Esophagus muscularis mucosa (tissue), 3 donors: ENCODE measurements at regions not wholly inside any gene's neighbourhood (a gene's known extent, or its start where the extent isn't known, plus 50 kb on each side); places are given as distances from the start of the nearest gene placed in this dataset.

ENCODE experiments used
- POLR2A ChIP-seq: fragments of 450-650 bp; IDR thresholded peaks from one replicate; pipeline ENCODE4 v1.6.1; 2017; ENCODE audit warnings: antibody characterized with exemption, moderate library complexity, mild to moderate bottlenecking, low read depth
- POLR2AphosphoS5 ChIP-seq, 2 donors: sonication (generic); formaldehyde crosslinking; IDR thresholded peaks; one replicate each; pipeline ENCODE4 v1.6.1; 2017; ENCODE audit warnings: antibody characterized with exemption in 2 of 2
- TF ChIP-seq, protein P1 (sequence below), 3 experiments: fragments of 200-600 bp in 2 of 3; fragments of 450-650 bp in 1 of 3; sonication (generic) in 2 of 3; IDR thresholded peaks; one replicate each; pipeline ENCODE4 v1.5.1; 2017 to 2019; ENCODE audit warnings: antibody characterized with exemption in 3 of 3, mild to moderate bottlenecking in 2 of 3, moderate library complexity in 1 of 3

DNA sequence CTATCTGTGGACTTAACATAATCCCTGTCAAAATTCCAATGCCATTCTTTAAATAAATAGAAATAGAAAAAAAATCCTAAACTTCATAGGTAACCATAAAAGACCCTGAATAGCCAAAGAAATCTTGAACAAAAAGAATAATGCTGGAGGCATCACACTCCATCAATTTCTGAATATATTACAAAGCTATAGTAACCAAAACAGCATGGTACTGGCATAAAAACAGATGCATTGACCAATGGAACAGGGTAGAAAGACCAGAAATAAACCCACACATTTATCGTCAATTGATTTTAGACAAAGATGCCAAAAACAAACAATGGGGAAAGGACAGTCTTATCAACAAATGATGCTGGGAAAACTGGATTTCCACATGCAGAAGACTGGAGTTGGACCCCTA, 205.7 kb downstream of the VAPA start:
- TF ChIP-seq, protein P1, sequence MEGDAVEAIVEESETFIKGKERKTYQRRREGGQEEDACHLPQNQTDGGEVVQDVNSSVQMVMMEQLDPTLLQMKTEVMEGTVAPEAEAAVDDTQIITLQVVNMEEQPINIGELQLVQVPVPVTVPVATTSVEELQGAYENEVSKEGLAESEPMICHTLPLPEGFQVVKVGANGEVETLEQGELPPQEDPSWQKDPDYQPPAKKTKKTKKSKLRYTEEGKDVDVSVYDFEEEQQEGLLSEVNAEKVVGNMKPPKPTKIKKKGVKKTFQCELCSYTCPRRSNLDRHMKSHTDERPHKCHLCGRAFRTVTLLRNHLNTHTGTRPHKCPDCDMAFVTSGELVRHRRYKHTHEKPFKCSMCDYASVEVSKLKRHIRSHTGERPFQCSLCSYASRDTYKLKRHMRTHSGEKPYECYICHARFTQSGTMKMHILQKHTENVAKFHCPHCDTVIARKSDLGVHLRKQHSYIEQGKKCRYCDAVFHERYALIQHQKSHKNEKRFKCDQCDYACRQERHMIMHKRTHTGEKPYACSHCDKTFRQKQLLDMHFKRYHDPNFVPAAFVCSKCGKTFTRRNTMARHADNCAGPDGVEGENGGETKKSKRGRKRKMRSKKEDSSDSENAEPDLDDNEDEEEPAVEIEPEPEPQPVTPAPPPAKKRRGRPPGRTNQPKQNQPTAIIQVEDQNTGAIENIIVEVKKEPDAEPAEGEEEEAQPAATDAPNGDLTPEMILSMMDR (IDR thresholded peaks at IDR 0.05): no peak
- TF ChIP-seq POLR2AphosphoS5 (IDR thresholded peaks at IDR 0.05) (no peak), POLR2A (no peak)
